ENCODE measurements at regions not wholly inside any gene's neighbourhood (a gene's known extent, or its start where the extent isn't known, plus 50 kb on each side); places are given as distances from the start of the nearest gene placed in this dataset.

GRCh38 chr3:178445139-178445538 is 91.1 kb upstream of the KCNMB2 start:
- Histone ChIP-seq H3K27ac (ENCODE audit: insufficient read depth, low read length, poor library complexity, severe bottlenecking) (no peak overlapping the region), H3K36me3 (ENCODE audit: control insufficient read depth, insufficient read depth, low read length) (no peaks in the 10 kb centered on the region), H3K4me3 (ENCODE audit: insufficient read depth, low read depth, low read length, poor library complexity, severe bottlenecking) (no peak overlapping the region), H3K27me3 (replicated peaks; ENCODE audit: control insufficient read depth, insufficient read depth, low read length, poor library complexity, severe bottlenecking) (no peaks in the 10 kb centered on the region), H3K9me3 (ENCODE audit: control insufficient read depth, low read length) (no peaks in the 10 kb centered on the region), H3K4me1 (ENCODE audit: control insufficient read depth, insufficient read depth, low read length, poor library complexity, severe bottlenecking) (no peaks in the 10 kb centered on the region)
- DNase-seq = no peak

GRCh38 chr3:178446059-178446458 is 90.2 kb upstream of the KCNMB2 start:
- DNase-seq = no peak
- Histone ChIP-seq H3K9me3 (ENCODE audit: control insufficient read depth, low read length) (no peaks in the 10 kb centered on the region), H3K27ac (ENCODE audit: insufficient read depth, low read length, poor library complexity, severe bottlenecking) (no peak overlapping the region), H3K4me1 (ENCODE audit: control insufficient read depth, insufficient read depth, low read length, poor library complexity, severe bottlenecking) (no peaks in the 10 kb centered on the region), H3K27me3 (replicated peaks; ENCODE audit: control insufficient read depth, insufficient read depth, low read length, poor library complexity, severe bottlenecking) (no peaks in the 10 kb centered on the region), H3K36me3 (ENCODE audit: control insufficient read depth, insufficient read depth, low read length) (no peaks in the 10 kb centered on the region), H3K4me3 (ENCODE audit: insufficient read depth, low read depth, low read length, poor library complexity, severe bottlenecking) (no peak overlapping the region)

GRCh38 chr3:178450476-178450875 is 85.8 kb upstream of the KCNMB2 start:
- no peak overlapping the region for H3K4me3 ChIP-seq (ENCODE audit: insufficient read depth, low read depth, low read length, poor library complexity, severe bottlenecking)
- no peak overlapping the region for H3K27ac ChIP-seq (ENCODE audit: insufficient read depth, low read length, poor library complexity, severe bottlenecking)
- H3K4me1 ChIP-seq (ENCODE audit: control insufficient read depth, insufficient read depth, low read length, poor library complexity, severe bottlenecking) = no peaks in the 10 kb centered on the region
- no peaks in the 10 kb centered on the region for H3K36me3 ChIP-seq (ENCODE audit: control insufficient read depth, insufficient read depth, low read length)
- DNase-seq = no peak
- H3K9me3 ChIP-seq (ENCODE audit: control insufficient read depth, low read length) = no peaks in the 10 kb centered on the region
- no peaks in the 10 kb centered on the region for H3K27me3 ChIP-seq (replicated peaks; ENCODE audit: control insufficient read depth, insufficient read depth, low read length, poor library complexity, severe bottlenecking)

GRCh38 chr3:178451799-178452198 is 84.4 kb upstream of the KCNMB2 start:
- Histone ChIP-seq H3K9me3 (ENCODE audit: control insufficient read depth, low read length) (no peaks in the 10 kb centered on the region), H3K36me3 (ENCODE audit: control insufficient read depth, insufficient read depth, low read length) (no peaks in the 10 kb centered on the region), H3K4me1 (ENCODE audit: control insufficient read depth, insufficient read depth, low read length, poor library complexity, severe bottlenecking) (no peaks in the 10 kb centered on the region), H3K27me3 (replicated peaks; ENCODE audit: control insufficient read depth, insufficient read depth, low read length, poor library complexity, severe bottlenecking) (no peaks in the 10 kb centered on the region), H3K27ac (ENCODE audit: insufficient read depth, low read length, poor library complexity, severe bottlenecking) (no peak overlapping the region), H3K4me3 (ENCODE audit: insufficient read depth, low read depth, low read length, poor library complexity, severe bottlenecking) (no peak overlapping the region)
- DNase-seq = no peak

- DNase-seq = no peak
- H3K27ac ChIP-seq (ENCODE audit: insufficient read depth, low read length, poor library complexity, severe bottlenecking) = no peak overlapping the region
Measured at GRCh38 chr3:178454726-178455125, 81.5 kb upstream of the KCNMB2 start.

GRCh38 chr3:178455226-178455625 is 81.0 kb upstream of the KCNMB2 start:
- H3K36me3 ChIP-seq (ENCODE audit: control insufficient read depth, insufficient read depth, low read length) = no peaks in the 10 kb centered on the region
- H3K9me3 ChIP-seq (ENCODE audit: control insufficient read depth, low read length) = no peaks in the 10 kb centered on the region
- DNase-seq = no peak
- no peaks in the 10 kb centered on the region for H3K4me1 ChIP-seq (ENCODE audit: control insufficient read depth, insufficient read depth, low read length, poor library complexity, severe bottlenecking)
- no peaks in the 10 kb centered on the region for H3K27me3 ChIP-seq (replicated peaks; ENCODE audit: control insufficient read depth, insufficient read depth, low read length, poor library complexity, severe bottlenecking)
- H3K27ac ChIP-seq (ENCODE audit: insufficient read depth, low read length, poor library complexity, severe bottlenecking) = no peak overlapping the region
- H3K4me3 ChIP-seq (ENCODE audit: insufficient read depth, low read depth, low read length, poor library complexity, severe bottlenecking) = no peak overlapping the region

More at GRCh38 chr3:178454726-178455125, 81.5 kb upstream of the KCNMB2 start:
- Histone ChIP-seq H3K27me3 (replicated peaks; ENCODE audit: control insufficient read depth, insufficient read depth, low read length, poor library complexity, severe bottlenecking) (no peaks in the 10 kb centered on the region), H3K4me1 (ENCODE audit: control insufficient read depth, insufficient read depth, low read length, poor library complexity, severe bottlenecking) (no peaks in the 10 kb centered on the region), H3K36me3 (ENCODE audit: control insufficient read depth, insufficient read depth, low read length) (no peaks in the 10 kb centered on the region), H3K4me3 (ENCODE audit: insufficient read depth, low read depth, low read length, poor library complexity, severe bottlenecking) (no peak overlapping the region), H3K9me3 (ENCODE audit: control insufficient read depth, low read length) (no peaks in the 10 kb centered on the region)

GRCh38 chr3:178455946-178456345 is 80.3 kb upstream of the KCNMB2 start:
- no peak overlapping the region for H3K27ac ChIP-seq (ENCODE audit: insufficient read depth, low read length, poor library complexity, severe bottlenecking)
- H3K4me1 ChIP-seq (ENCODE audit: control insufficient read depth, insufficient read depth, low read length, poor library complexity, severe bottlenecking) = no peaks in the 10 kb centered on the region
- no peak overlapping the region for H3K4me3 ChIP-seq (ENCODE audit: insufficient read depth, low read depth, low read length, poor library complexity, severe bottlenecking)
- H3K9me3 ChIP-seq (ENCODE audit: control insufficient read depth, low read length) = no peaks in the 10 kb centered on the region
- H3K27me3 ChIP-seq (replicated peaks; ENCODE audit: control insufficient read depth, insufficient read depth, low read length, poor library complexity, severe bottlenecking) = no peaks in the 10 kb centered on the region
- DNase-seq = no peak
- no peaks in the 10 kb centered on the region for H3K36me3 ChIP-seq (ENCODE audit: control insufficient read depth, insufficient read depth, low read length)

- Histone ChIP-seq H3K27me3 (replicated peaks; ENCODE audit: control insufficient read depth, insufficient read depth, low read length, poor library complexity, severe bottlenecking) (no peaks in the 10 kb centered on the region), H3K4me3 (ENCODE audit: insufficient read depth, low read depth, low read length, poor library complexity, severe bottlenecking) (no peak overlapping the region), H3K4me1 (ENCODE audit: control insufficient read depth, insufficient read depth, low read length, poor library complexity, severe bottlenecking) (no peaks in the 10 kb centered on the region), H3K36me3 (ENCODE audit: control insufficient read depth, insufficient read depth, low read length) (no peaks in the 10 kb centered on the region), H3K9me3 (ENCODE audit: control insufficient read depth, low read length) (no peaks in the 10 kb centered on the region), H3K27ac (ENCODE audit: insufficient read depth, low read length, poor library complexity, severe bottlenecking) (no peak overlapping the region)
- DNase-seq = no peak
Measured at GRCh38 chr3:178456621-178457285, 79.5 kb upstream of the KCNMB2 start.

GRCh38 chr3:178457511-178457910 is 78.7 kb upstream of the KCNMB2 start:
- Histone ChIP-seq H3K27me3 (replicated peaks; ENCODE audit: control insufficient read depth, insufficient read depth, low read length, poor library complexity, severe bottlenecking) (no peaks in the 10 kb centered on the region), H3K4me3 (ENCODE audit: insufficient read depth, low read depth, low read length, poor library complexity, severe bottlenecking) (no peak overlapping the region), H3K9me3 (ENCODE audit: control insufficient read depth, low read length) (no peaks in the 10 kb centered on the region), H3K27ac (ENCODE audit: insufficient read depth, low read length, poor library complexity, severe bottlenecking) (no peak overlapping the region), H3K4me1 (ENCODE audit: control insufficient read depth, insufficient read depth, low read length, poor library complexity, severe bottlenecking) (no peaks in the 10 kb centered on the region), H3K36me3 (ENCODE audit: control insufficient read depth, insufficient read depth, low read length) (no peaks in the 10 kb centered on the region)
- DNase-seq = no peak

- DNase-seq = no peak
- no peak overlapping the region for H3K27ac ChIP-seq (ENCODE audit: insufficient read depth, low read length, poor library complexity, severe bottlenecking)
- H3K27me3 ChIP-seq (replicated peaks; ENCODE audit: control insufficient read depth, insufficient read depth, low read length, poor library complexity, severe bottlenecking) = no peaks in the 10 kb centered on the region
- no peak overlapping the region for H3K4me3 ChIP-seq (ENCODE audit: insufficient read depth, low read depth, low read length, poor library complexity, severe bottlenecking)
- H3K9me3 ChIP-seq (ENCODE audit: control insufficient read depth, low read length) = no peaks in the 10 kb centered on the region
- H3K36me3 ChIP-seq (ENCODE audit: control insufficient read depth, insufficient read depth, low read length) = no peaks in the 10 kb centered on the region
- H3K4me1 ChIP-seq (ENCODE audit: control insufficient read depth, insufficient read depth, low read length, poor library complexity, severe bottlenecking) = no peaks in the 10 kb centered on the region
Measured at GRCh38 chr3:178458313-178459037, 77.8 kb upstream of the KCNMB2 start.
